Gastrocnemius medialis (tissue), 4 donors: ENCODE measurements at regions not wholly inside any gene's neighbourhood (a gene's known extent, or its start where the extent isn't known, plus 50 kb on each side); places are given as distances from the start of the nearest gene placed in this dataset.

ENCODE experiments used
- ATAC-seq, 2 donors: fragments of 150-250 bp; one replicate each; pipeline ENCODE4 v1.9.1; 2016
- DNase-seq, 2 donors: peaks; one replicate each; pipeline ENCODE4 v3.0.0-alpha.2; 2019
- H3K27ac ChIP-seq, 4 donors: fragments of 200-600 bp; sonication (generic); 1 replicate in 1 of 4; 2 replicates in 3 of 4; pipeline ENCODE4 v1.5.1; 2016 to 2018; ENCODE audit warnings: mild to moderate bottlenecking in 2 of 4, moderate library complexity in 1 of 4
- H3K27me3 ChIP-seq, 3 donors: fragments of 200-600 bp; sonication (generic) in 2 of 3; 1 replicate in 1 of 3; 2 replicates in 2 of 3; pipeline versions ENCODE4 v1.5.1 to v1.6.0; 2016 to 2019; ENCODE audit warnings: mild to moderate bottlenecking in 1 of 3, moderate library complexity in 1 of 3
- H3K36me3 ChIP-seq, 2 donors: fragments of 200-600 bp; sonication (generic) in 1 of 2; one replicate each; pipeline ENCODE4 v1.5.1; 2017 to 2018
- H3K4me1 ChIP-seq, 2 donors: fragments of 200-600 bp; sonication (generic) in 1 of 2; one replicate each; pipeline ENCODE4 v1.5.1; 2016 to 2017; ENCODE audit warnings: mild to moderate bottlenecking in 2 of 2
- H3K4me3 ChIP-seq, 4 donors: fragments of 200-600 bp; sonication (generic) in 3 of 4; 1 replicate in 1 of 4; 2 replicates in 3 of 4; pipeline ENCODE4 v1.5.1; 2016 to 2019; ENCODE audit warnings: mild to moderate bottlenecking in 2 of 4
- H3K9me3 ChIP-seq, 3 donors: fragments of 200-600 bp; sonication (generic) in 2 of 3; 1 replicate in 1 of 3; 2 replicates in 2 of 3; pipeline ENCODE4 v1.5.1; 2016 to 2019
- POLR2A ChIP-seq, 2 donors: fragments of 450-650 bp; IDR thresholded peaks; one replicate each; pipeline ENCODE4 v1.6.1; 2017; ENCODE audit warnings: antibody characterized with exemption in 2 of 2, mild to moderate bottlenecking in 2 of 2, moderate library complexity in 2 of 2
- in situ Hi-C, 4 donors: fragments of 200-750 bp; cut with MboI; loops; one replicate each; pipeline versions ENCODE4 v1.15.0 to v1.8.0; 2017; ENCODE audit warnings: low sequenced_read_pairs in 4 of 4
- intact Hi-C: fragments of 100-400 bp; cut with DNase I; formaldehyde crosslinking; loops from one replicate; pipeline ENCODE4 v1.15.1; 2023; ENCODE audit warnings: low total_unique reads
- TF ChIP-seq, protein P1 (sequence below), 5 experiments: fragments of 450-650 bp in 3 of 5; fragments of 200-600 bp in 2 of 5; sonication (generic) in 2 of 5; IDR thresholded peaks in 4 of 5; conservative IDR thresholded peaks in 1 of 5; 1 replicate in 4 of 5; 2 replicates in 1 of 5; pipeline ENCODE4 v1.5.1; 2016 to 2019; ENCODE audit warnings: antibody characterized with exemption in 5 of 5, mild to moderate bottlenecking in 3 of 5, moderate library complexity in 3 of 5

DNA sequence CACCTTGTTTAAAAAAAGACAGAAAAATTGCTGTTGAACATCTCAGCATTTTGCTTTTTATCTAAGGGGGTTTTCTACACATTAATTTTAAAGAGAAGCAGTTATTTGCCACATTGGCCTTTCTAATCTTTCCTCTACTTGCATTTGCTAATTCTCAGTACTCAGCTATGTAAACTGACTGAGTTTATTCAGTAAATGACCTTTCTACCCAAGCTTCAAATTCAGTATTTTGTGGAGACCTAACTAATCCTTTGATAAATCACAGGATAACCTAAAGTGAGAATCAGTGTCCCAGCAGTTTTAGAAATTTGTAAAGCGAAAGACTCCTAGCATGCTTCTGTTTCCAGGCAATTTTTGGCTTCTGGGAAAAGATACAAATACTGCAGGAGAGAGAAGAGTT is 288.4 kb downstream of the ASXL3 start:
- Histone ChIP-seq H3K4me3 (no peak overlapping the region), H3K27ac (no peak overlapping the region), H3K9me3 (no peaks in the 10 kb centered on the region), H3K36me3 (no peaks in the 10 kb centered on the region), H3K4me1 (no peaks in the 10 kb centered on the region), H3K27me3 (no peaks in the 10 kb centered on the region)
- TF ChIP-seq, protein P1, sequence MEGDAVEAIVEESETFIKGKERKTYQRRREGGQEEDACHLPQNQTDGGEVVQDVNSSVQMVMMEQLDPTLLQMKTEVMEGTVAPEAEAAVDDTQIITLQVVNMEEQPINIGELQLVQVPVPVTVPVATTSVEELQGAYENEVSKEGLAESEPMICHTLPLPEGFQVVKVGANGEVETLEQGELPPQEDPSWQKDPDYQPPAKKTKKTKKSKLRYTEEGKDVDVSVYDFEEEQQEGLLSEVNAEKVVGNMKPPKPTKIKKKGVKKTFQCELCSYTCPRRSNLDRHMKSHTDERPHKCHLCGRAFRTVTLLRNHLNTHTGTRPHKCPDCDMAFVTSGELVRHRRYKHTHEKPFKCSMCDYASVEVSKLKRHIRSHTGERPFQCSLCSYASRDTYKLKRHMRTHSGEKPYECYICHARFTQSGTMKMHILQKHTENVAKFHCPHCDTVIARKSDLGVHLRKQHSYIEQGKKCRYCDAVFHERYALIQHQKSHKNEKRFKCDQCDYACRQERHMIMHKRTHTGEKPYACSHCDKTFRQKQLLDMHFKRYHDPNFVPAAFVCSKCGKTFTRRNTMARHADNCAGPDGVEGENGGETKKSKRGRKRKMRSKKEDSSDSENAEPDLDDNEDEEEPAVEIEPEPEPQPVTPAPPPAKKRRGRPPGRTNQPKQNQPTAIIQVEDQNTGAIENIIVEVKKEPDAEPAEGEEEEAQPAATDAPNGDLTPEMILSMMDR (IDR thresholded peaks at IDR 0.05 in 4 of 5, conservative IDR thresholded peaks at IDR 0.05 in 1 of 5), result no peak
- no peak for TF ChIP-seq POLR2A (IDR thresholded peaks at IDR 0.05)
- DNase-seq, result no peak
- intact Hi-C loops (no loop called here), in situ Hi-C loops (no loop called here)
- no peak for ATAC-seq

DNA sequence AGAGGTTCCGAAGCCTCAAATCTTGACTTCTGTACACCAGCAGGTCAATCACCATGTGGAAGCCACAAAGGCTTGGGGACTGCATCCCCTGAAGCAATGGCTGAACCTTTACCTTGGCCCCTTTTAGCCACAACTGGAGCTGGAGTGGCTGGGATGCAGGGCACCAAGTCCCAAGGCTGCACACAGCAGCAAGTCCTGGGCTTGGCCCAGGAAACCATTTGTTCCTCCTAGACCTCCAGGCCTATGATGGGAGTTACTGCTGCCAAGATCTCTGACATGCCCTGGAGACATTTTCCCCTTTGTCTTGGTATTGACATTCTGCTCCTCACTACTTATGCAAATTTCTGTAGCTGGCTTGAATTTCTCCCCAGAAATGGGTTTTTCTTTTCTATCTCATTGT is 285.9 kb downstream of the ASXL3 start:
- no peaks in the 10 kb centered on the region for H3K27me3 ChIP-seq
- intact Hi-C loops, result no loop called here
- H3K4me1 ChIP-seq, result no peaks in the 10 kb centered on the region
- H3K36me3 ChIP-seq, result no peaks in the 10 kb centered on the region
- no peak for DNase-seq
- TF ChIP-seq, protein P1 (IDR thresholded peaks at IDR 0.05 in 4 of 5, conservative IDR thresholded peaks at IDR 0.05 in 1 of 5), result no peak
- TF ChIP-seq POLR2A (IDR thresholded peaks at IDR 0.05), result no peak
- H3K27ac ChIP-seq, result no peak overlapping the region
- no peaks in the 10 kb centered on the region for H3K9me3 ChIP-seq
- ATAC-seq, result no peak
- no peak overlapping the region for H3K4me3 ChIP-seq
- in situ Hi-C loops, result no loop called here

DNA sequence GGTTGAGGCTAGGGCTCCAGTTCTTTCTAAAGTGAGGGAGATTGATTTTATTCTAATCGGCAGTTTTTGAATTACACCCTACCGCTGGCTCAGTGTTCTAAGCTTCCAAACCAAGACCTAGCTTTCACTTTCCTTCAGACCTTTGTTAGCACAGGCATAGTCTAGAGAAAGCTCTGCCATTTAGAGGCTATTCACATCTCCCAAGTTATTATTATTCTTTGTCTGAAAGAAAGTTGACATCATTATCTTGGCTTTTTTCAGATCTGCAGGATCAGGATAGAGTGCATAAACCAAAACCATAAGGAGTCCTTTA is 276.8 kb downstream of the ASXL3 start:
- TF ChIP-seq POLR2A (IDR thresholded peaks at IDR 0.05), result no peak
- TF ChIP-seq, protein P1 (IDR thresholded peaks at IDR 0.05 in 4 of 5, conservative IDR thresholded peaks at IDR 0.05 in 1 of 5), result no peak
- ATAC-seq, result no peak
- Histone ChIP-seq H3K4me3 (no peak overlapping the region), H3K27me3 (no peaks in the 10 kb centered on the region), H3K4me1 (no peaks in the 10 kb centered on the region), H3K9me3 (no peaks in the 10 kb centered on the region), H3K27ac (no peak overlapping the region), H3K36me3 (no peaks in the 10 kb centered on the region)
- no peak for DNase-seq
- in situ Hi-C loops (no loop called here), intact Hi-C loops (no loop called here)

DNA sequence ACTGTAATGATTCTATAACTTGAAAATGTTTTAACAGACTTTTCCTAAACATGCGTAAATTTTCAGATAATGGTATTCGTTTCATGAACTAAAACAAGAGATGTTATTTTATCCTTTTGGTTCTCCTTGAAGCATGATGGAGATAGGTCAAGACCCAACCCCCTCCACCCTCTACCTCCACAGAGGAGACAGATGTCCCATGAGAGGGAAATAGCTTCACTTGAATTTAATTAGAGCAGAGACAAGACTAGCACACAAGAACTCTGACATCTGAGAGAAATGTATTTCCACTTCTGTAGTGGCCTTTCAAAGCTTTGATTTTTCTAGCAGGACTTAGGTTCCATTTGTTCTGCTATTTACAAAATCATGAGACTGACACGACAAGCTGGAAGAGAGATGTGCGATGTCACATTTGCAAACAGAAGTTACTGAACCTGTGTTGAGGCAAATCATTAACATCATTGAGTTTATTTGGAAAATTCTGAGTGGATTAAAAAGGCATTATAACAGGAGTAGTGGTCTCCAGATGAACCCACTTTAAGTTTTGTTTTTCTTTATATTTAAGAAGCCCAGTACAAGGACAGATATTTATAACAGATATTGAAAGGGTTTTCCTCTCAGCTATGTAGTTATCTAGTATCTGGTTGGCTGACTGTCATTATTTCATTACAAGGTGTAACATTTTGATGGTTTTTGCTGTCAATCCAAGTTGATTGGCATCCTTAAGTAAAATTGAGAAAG is 276.2 kb downstream of the ASXL3 start:
- no peak for DNase-seq
- Histone ChIP-seq H3K27me3 (no peaks in the 10 kb centered on the region), H3K4me1 (no peaks in the 10 kb centered on the region), H3K9me3 (no peaks in the 10 kb centered on the region), H3K4me3 (no peak overlapping the region), H3K36me3 (no peaks in the 10 kb centered on the region), H3K27ac (no peak overlapping the region)
- in situ Hi-C loops, result no loop called here
- TF ChIP-seq, protein P1 (IDR thresholded peaks at IDR 0.05 in 4 of 5, conservative IDR thresholded peaks at IDR 0.05 in 1 of 5), result no peak
- TF ChIP-seq POLR2A (IDR thresholded peaks at IDR 0.05), result no peak
- no peak for ATAC-seq
- intact Hi-C loops, result no loop called here

DNA sequence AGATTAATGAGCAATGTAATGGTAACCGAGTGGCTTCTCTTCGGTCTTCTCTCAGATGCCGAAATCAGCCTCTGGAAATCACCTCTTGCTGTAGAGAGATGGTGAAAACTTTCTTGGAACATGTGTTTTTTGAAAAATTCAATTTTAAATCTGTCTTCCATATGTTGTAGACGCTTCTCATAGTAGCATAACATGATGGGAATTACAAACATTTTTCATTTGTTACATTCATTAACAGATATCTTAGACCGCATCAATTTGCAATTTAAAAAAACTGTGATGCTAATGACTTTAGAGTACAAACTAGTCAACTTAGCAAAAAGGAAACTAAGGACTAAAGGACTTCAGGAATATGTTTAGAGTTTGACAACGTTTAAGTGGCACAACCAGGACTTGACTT is 275.2 kb downstream of the ASXL3 start:
- in situ Hi-C loops (no loop called here), intact Hi-C loops (no loop called here)

More for the DNA sequence above, 275.2 kb downstream of the ASXL3 start:
- TF ChIP-seq, protein P1 (IDR thresholded peaks at IDR 0.05 in 4 of 5, conservative IDR thresholded peaks at IDR 0.05 in 1 of 5), result no peak
- TF ChIP-seq POLR2A (IDR thresholded peaks at IDR 0.05), result no peak
- H3K27me3 ChIP-seq, result no peaks in the 10 kb centered on the region
- no peaks in the 10 kb centered on the region for H3K4me1 ChIP-seq
- H3K4me3 ChIP-seq, result no peak overlapping the region
- DNase-seq, result no peak
- H3K27ac ChIP-seq, result no peak overlapping the region
- H3K36me3 ChIP-seq, result no peaks in the 10 kb centered on the region
- ATAC-seq, result no peak
- H3K9me3 ChIP-seq, result no peaks in the 10 kb centered on the region
